ENCODE measurements at regions not wholly inside any gene's neighbourhood (a gene's known extent, or its start where the extent isn't known, plus 50 kb on each side); places are given as distances from the start of the nearest gene placed in this dataset.

GRCh38 chr3:117322866-117323265, 613.3 kb downstream of the TUSC7 start:
- no peak for DNase-seq

DNA sequence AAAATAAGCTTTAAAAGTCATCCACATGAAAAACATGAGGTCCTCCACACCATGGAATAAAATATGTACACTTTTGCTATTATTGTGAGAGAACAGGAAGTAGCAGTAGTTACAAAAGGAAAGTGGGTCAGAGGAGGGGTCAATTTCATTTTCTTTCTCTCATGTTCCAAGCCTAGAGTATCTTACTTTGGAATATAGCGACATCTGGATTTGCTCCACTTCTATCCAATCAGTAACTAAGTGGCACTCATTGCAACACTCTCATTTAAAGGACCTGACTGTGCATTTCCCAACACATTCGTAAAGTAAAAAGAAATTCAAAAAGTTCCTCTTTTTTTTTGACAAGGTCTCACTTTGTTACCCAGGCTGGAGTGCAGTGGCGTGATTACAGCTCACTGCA, 637.3 kb downstream of the TUSC7 start:
- DNase-seq = no peak

DNA sequence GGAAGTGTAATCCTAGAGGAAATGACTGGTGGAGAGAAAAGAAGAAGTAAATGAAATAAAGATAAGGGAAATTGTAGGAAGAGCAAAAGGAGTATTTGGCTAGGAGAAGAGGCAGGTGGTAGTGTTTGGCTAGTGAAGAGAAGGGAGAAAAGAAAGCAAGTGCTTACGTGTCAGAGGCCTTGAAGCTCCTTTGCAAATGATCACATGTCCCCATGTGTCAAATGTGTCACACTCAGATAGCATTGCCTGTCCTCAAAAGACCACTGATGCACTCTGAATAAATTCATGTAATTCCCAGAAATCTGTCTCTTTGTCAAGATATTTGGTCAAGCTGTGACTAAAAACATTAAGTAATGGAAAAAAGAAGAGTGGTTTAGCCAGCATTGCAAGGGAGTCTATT, 639.3 kb downstream of the TUSC7 start:
- DNase-seq = no peak

DNA sequence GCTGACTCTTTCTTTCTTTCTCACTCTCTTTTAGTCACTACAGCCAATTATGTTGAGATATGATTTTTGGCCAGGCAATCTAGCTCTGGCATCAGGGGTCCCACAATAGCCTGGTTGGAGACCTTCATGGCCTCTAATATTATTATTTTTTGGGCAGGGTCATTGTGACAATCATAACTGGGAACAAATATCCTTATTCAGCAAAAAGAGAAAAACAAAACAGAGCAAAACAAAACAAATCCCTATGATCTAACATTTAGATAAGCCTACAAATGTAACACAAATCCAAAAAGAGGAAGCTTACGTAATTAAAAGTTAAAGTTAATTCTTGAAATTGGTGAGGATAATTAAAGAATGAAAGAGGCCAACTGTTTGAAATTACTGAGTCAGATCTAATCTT, 640.0 kb downstream of the TUSC7 start:
- DNase-seq = no peak

- no peak for DNase-seq
Observed at GRCh38 chr3:117350371-117350770, 640.8 kb downstream of the TUSC7 start.

GRCh38 chr3:117355566-117355965, 646.0 kb downstream of the TUSC7 start:
- DNase-seq = peak; percentile 69

DNA sequence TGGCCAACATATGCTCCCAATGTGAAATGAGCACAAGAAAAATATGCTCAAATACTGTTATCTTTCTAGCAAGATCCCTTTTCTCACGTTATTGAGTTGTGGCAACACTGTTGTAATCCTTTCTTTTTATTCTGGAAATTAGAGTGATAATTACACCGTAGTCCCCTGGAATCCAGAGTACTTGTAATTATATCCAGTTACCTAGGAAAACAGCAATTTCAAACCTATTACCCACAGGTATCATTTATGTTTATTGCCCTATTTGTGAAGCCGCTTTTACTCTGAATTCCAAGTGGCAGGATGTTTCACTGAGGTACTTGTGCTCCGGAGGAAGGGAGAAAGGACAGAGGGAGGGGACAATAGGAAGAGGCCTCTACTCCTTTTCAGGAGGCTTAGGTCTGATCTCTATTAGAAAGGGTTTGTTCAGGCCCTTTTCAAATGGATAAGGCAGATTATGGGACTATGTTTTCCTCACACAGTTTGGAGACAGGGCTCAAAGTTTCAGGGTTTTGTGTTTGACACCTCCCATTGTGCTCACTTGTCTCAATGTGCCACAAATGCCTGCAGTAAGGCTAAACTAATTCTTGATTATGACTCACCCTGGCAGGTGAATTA, 646.6 kb downstream of the TUSC7 start:
- no peak for DNase-seq

DNA sequence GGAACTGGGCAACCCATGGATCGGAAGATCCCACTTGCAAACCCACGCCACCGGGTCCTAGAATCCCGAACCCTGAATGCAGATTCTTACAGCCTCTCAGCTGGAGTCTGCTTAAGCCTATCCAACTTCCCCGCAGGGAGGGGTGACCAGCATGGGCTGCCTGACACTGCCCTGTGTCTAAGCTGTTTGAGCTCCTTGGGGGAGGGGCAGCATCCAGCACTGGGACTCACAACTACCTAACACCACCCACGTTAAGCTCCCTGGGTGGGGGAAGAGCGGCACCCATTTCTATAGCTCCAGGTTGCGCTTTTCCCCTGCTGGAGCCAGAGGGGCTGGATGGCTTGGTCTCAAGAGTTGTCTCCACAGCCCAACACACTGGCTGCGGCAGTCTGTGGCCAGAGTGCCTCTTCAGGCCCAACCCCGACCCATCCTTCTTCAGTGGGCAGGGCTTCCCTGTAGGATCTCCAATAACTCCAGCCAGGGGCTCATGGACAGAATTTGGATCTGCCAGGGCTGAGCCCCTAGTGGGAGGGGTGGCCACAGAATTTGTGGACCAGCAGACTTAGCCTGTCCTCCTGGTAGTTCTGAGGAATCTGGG, 649.2 kb downstream of the TUSC7 start:
- DNase-seq = no peak

DNA sequence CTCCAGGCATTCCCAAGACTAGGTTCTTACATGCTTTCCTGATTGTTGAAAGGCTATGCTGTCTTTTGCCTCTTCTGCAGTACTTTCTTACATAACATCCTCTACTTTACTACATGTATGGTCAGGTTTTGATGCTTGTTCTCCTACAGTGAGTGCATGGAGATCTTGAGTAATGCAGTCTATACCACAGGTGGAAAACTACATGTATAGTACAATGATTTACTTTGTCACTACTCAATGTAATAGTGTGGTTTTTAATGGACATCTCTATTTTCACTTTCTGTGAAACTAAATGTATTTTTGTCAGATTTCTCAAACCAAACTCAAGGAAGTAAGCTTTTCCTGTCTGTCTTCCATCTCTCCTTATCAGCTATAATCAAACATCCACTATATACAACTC, 657.0 kb downstream of the TUSC7 start:
- no peak for DNase-seq

GRCh38 chr3:117367861-117368260, 658.3 kb downstream of the TUSC7 start:
- DNase-seq = no peak

DNA sequence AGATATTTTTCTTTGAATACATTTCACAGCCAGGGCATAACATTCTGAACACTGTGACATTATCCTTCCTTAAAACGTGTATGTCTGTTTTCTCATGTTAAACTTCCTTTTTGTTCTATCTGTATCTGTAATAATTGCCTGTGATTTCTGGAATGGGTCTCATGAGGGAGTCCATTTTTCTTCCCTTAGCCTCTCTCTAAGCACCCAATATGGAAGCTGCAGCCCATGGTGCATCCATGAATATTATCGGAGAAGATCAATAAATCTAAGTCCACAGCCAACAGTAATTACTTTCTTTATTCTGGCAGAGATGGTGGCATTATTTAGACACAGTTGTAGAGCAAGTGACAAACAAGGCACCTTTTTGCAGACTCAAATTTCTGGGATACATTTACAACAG, 671.1 kb downstream of the TUSC7 start:
- DNase-seq = no peak

- DNase-seq = no peak
Observed at GRCh38 chr3:117393119-117393518, 683.5 kb downstream of the TUSC7 start.

DNA sequence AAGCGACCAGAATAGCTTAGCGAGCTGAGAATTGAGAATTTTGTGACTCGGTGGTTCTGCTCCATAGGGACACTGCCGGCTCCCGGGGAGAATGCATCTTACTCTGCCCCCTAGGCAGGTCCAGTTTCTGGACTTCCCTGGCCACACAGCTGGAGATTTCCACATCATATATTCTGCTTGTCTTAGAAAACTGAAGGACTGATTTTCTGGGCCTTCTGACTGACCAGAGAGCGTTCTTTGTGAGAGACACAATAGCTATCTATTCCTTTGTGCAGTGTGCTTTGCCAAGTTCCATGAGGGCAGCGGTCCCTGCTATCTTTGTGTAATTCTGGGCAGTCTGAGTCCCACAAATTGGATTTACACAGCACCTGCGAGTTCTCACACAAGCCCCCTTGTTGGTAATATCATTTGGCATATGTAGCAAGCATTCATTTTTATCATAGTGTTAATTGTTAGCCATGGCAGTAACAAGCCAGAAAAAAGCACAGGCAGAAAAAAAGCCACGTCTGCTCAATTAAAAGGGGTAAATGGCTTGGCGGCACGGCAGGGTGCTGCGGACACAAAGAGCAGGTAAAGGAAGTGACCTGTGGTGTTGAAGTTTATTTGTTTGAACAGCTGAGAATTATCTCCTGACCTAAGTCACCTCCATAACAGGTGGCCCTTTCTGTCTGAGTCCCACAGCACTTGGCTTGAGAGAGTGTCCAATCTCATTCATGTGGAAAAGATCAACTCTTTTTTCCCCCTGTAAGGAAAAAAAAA, 688.7 kb downstream of the TUSC7 start:
- DNase-seq = no peak

GRCh38 chr3:117399311-117400078, 689.9 kb downstream of the TUSC7 start:
- DNase-seq = no peak

DNA sequence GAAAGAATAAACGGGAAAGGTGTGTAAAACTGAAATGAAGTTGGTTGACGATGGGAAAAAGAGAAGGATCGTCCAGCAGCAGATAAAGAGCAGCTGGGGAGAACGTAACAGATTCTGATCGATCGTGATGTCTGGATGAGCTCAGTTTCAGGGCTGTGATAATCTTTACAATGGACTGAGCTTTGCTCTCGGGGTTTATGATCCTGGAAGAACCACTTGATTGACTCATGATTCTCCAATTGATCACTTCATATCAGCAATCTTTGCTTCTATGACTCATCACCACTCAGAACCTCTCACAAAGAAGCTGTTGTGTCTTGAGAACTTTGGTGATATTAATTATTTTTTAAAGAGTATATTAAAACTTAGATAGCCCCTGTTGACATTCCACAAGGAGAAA, 690.7 kb downstream of the TUSC7 start:
- no peak for DNase-seq

- DNase-seq = no peak
Observed at GRCh38 chr3:117404141-117404540, 694.6 kb downstream of the TUSC7 start.

DNA sequence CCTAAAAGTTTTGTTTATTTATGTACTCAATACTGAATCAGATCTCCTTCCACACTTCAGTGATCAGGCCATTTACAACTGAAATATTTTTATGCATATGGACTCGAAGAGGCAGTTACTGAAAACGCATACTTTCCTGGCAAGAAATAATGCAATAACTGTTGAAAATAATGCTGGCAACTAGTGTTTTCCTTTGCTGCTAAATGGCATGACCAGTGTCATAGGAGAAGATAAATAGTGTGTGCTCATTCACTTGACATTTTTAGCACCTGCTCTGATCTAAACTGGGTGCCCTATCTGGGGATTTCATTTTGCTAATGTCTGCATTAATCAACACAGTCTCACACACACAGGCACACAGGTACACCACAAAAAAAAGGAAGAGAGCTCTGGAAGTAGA, 695.2 kb downstream of the TUSC7 start:
- peak; percentile 78 for DNase-seq

GRCh38 chr3:117405359-117405758, 695.8 kb downstream of the TUSC7 start:
- no peak for DNase-seq

DNA sequence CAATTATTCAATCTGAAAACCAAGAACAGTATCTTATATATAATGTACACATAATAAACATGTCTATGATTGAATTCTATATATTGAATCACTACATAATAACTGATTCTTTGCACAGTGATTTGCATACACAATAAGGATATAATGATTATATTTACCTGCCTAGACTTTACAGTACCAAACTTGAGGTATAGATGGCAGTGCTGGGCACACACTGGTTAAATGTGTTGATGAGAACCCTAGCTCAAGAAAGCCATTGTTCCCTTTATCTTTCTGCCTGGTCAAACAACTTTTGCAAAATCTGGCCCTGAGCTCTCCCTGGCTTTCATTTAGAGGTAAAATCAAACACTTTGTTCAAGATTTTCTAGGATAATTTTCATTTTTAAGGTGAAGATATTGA, 697.7 kb downstream of the TUSC7 start:
- peak; percentile 43 for DNase-seq

DNA sequence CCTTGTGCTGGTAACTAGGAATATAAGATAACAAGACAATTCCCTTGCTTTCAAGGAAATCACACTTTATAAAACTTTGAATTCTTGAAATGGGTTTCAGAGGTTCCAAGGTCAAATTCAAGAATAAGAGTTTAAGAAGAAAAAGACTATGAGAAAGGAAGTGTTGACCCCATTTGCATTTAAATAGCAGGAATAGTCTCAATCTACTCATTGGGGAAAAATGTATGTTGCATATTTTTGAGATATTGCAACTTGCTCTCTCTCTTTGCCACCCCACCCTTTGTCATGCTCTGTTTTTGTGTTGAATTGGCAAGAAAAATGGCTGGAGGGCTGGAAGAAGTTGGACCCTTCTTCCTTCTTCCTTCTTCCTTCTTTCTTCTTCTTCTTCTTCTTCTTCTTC, 699.2 kb downstream of the TUSC7 start:
- DNase-seq = no peak

DNA sequence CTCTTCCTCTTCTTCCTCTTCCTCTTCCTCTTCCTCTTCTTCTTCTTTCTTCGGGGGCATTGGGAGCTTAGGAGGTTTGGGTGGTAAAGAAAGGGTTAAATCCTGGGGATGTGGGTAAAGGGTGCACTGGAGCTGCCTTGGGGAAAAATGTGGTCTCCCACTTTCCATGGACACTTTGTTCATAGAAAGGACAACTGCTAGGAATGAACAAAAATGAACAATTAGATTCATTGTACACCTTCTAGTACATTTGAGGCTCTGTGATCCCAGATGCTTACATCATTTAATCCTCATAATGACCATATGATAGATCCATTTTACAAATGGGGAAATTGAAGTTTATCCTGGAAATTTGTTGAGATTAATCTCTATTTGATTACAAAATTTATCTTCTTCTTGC, 699.7 kb downstream of the TUSC7 start:
- DNase-seq = no peak

- DNase-seq = no peak
Observed at GRCh38 chr3:117409701-117410459, 700.3 kb downstream of the TUSC7 start.

GRCh38 chr3:117411971-117412370, 702.4 kb downstream of the TUSC7 start:
- DNase-seq = no peak

All from NCI-H1436 treated with DMSO at 0.1 percent for 48 hours (cell line).